PC-3 (cell line): ENCODE measurements at regions not wholly inside any gene's neighbourhood (a gene's known extent, or its start where the extent isn't known, plus 50 kb on each side); places are given as distances from the start of the nearest gene placed in this dataset.

Source experiments
- ATAC-seq: fragments of 200-7000 bp; cut with Tn5 transposase; 2 replicates; pipeline ENCODE4 v1.9.1; 2020; ENCODE audit warnings: mild to moderate bottlenecking, moderate library complexity
- BruUV-seq: library from RNA; stranded (reverse); fragments of 400-500 nt; replicated peaks from 2 replicates; lab custom pipeline; 2021; lab: Mats Ljungman, UMichigan
- CTCF ChIA-PET: fragments of 300-600 bp; sonication (Branson Sonifier 250); formaldehyde crosslinking; loops from one replicate; lab custom pipeline; 2022; ENCODE audit warnings: antibody characterized with exemption; lab: Charles Lee
- POLR2A ChIA-PET: fragments of 300-600 bp; sonication (Branson Sonifier 250); formaldehyde crosslinking; loops from one replicate; lab custom pipeline; 2022; ENCODE audit warnings: antibody characterized with exemption; ENCODE audit not compliant: unreplicated experiment; lab: Charles Lee
- DNase-seq: peaks from one replicate; pipeline ENCODE4 v3.0.0-alpha.2; 2015
- H2AFZ ChIP-seq: fragments of 300-600 bp; sonication (generic); 2 replicates; pipeline ENCODE4 v1.6.0; 2016; ENCODE audit warnings: antibody characterized with exemption, low read length
- H3F3A ChIP-seq: fragments of 300-600 bp; sonication (generic); one replicate; pipeline ENCODE4 v1.6.0; 2017; ENCODE audit warnings: antibody characterized with exemption, low read length, control low read depth, mild to moderate bottlenecking; ENCODE audit not compliant: unreplicated experiment
- H3K27ac ChIP-seq: fragments of 300-600 bp; sonication (generic); 2 replicates; pipeline ENCODE4 v1.5.1; 2016; ENCODE audit warnings: mild to moderate bottlenecking, low read length
- H3K27me3 ChIP-seq: fragments of 300-600 bp; sonication (generic); 2 replicates; pipeline ENCODE4 v1.6.1; 2016; ENCODE audit warnings: low read length, mixed read lengths
- H3K36me3 ChIP-seq: fragments of 300-600 bp; sonication (generic); 2 replicates; pipeline ENCODE4 v1.6.1; 2016; ENCODE audit warnings: low read depth, mixed run types, low read length, mixed read lengths
- H3K4me1 ChIP-seq: fragments of 300-600 bp; sonication (generic); 2 replicates; pipeline ENCODE4 v1.5.1; 2016; ENCODE audit warnings: low read length; ENCODE audit not compliant: insufficient read depth
- H3K4me2 ChIP-seq: fragments of 300-600 bp; sonication (generic); 2 replicates; pipeline ENCODE4 v1.6.0; 2016; ENCODE audit warnings: low read length
- H3K4me3 ChIP-seq: fragments of 300-600 bp; sonication (generic); 2 replicates; pipeline ENCODE4 v1.5.1; 2016; ENCODE audit warnings: mild to moderate bottlenecking, low read length, mixed read lengths
- H3K79me2 ChIP-seq: fragments of 300-600 bp; sonication (generic); 2 replicates; pipeline ENCODE4 v1.6.1; 2017; ENCODE audit warnings: low read length, mixed read lengths
- H3K9ac ChIP-seq: fragments of 300-600 bp; sonication (generic); 2 replicates; pipeline ENCODE4 v1.6.0; 2016; ENCODE audit warnings: mild to moderate bottlenecking, low read length
- H3K9me2 ChIP-seq: fragments of 300-600 bp; sonication (generic); replicated peaks from 2 replicates; pipeline ENCODE4 v1.6.1; 2016; ENCODE audit warnings: mixed run types, low read length, mixed read lengths
- H3K9me3 ChIP-seq: fragments of 300-600 bp; sonication (generic); 2 replicates; pipeline ENCODE4 v1.6.1; 2016; ENCODE audit warnings: low read length, mixed read lengths
- H4K20me1 ChIP-seq: fragments of 300-600 bp; sonication (generic); 2 replicates; pipeline ENCODE4 v1.6.1; 2016; ENCODE audit warnings: low read length, mixed read lengths
- EZH2 ChIP-seq: fragments of 300-600 bp; sonication (generic); IDR thresholded peaks from one replicate; pipeline ENCODE4 v1.6.1; 2017; ENCODE audit warnings: antibody characterized with exemption, mild to moderate bottlenecking, low read length; ENCODE audit not compliant: unreplicated experiment
- EZH2phosphoT487 ChIP-seq: fragments of 300-600 bp; sonication (generic); IDR thresholded peaks from 2 replicates; pipeline ENCODE4 v1.6.1; 2018; ENCODE audit warnings: mild to moderate bottlenecking, antibody characterized with exemption, low read length, borderline replicate concordance
- intact Hi-C: fragments of 100-400 bp; cut with micrococcal nuclease; formaldehyde crosslinking; loops from 2 replicates; pipeline ENCODE4 v1.9.0; 2023
- TF ChIP-seq, protein P1 (sequence below): fragments of 300-600 bp; sonication (generic); conservative IDR thresholded peaks from 2 replicates; pipeline ENCODE4 v1.5.1; 2017; ENCODE audit warnings: antibody characterized with exemption, low read depth, mild to moderate bottlenecking, low read length

DNA sequence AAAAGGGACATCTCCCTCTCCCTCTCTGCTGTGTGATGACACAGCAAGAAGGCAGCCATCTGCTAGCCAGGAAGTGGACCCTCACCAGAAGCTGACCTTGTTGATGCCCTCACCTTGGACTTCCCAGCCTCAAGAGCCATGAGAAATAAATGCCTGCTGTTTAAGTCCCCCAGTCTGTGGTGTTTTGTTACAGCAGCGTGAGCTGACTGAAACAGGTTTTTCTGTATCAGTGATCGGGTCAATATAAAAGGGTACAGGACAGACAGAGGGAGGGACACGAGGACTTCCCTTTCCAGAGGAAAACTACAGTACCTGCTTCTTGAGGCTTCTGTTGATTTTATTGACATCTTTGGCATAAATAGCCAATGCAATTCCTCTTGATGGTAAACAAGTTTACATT is 510.3 kb upstream of the CHAC2 start:
- no peak overlapping the region for H3K4me2 ChIP-seq
- H3K4me3 ChIP-seq: no peak overlapping the region
- no peaks in the 10 kb centered on the region for H3F3A ChIP-seq
- no peaks in the 10 kb centered on the region for H3K36me3 ChIP-seq
- no peaks in the 10 kb centered on the region for H4K20me1 ChIP-seq
- no TSS peak for BruUV-seq
- no peaks in the 10 kb centered on the region for H3K27me3 ChIP-seq
- peaks cover 6% of the 10 kb centered on the region for H3K4me1 ChIP-seq
- ChIA-PET CTCF (no interaction called here), POLR2A (no interaction called here)
- H2AFZ ChIP-seq: no peak overlapping the region
- TF ChIP-seq EZH2 (no peak), EZH2phosphoT487 (no peak)
- TF ChIP-seq, protein P1, sequence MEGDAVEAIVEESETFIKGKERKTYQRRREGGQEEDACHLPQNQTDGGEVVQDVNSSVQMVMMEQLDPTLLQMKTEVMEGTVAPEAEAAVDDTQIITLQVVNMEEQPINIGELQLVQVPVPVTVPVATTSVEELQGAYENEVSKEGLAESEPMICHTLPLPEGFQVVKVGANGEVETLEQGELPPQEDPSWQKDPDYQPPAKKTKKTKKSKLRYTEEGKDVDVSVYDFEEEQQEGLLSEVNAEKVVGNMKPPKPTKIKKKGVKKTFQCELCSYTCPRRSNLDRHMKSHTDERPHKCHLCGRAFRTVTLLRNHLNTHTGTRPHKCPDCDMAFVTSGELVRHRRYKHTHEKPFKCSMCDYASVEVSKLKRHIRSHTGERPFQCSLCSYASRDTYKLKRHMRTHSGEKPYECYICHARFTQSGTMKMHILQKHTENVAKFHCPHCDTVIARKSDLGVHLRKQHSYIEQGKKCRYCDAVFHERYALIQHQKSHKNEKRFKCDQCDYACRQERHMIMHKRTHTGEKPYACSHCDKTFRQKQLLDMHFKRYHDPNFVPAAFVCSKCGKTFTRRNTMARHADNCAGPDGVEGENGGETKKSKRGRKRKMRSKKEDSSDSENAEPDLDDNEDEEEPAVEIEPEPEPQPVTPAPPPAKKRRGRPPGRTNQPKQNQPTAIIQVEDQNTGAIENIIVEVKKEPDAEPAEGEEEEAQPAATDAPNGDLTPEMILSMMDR: no peak
- H3K27ac ChIP-seq: no peak overlapping the region
- H3K79me2 ChIP-seq: no peaks in the 10 kb centered on the region
- ATAC-seq (no peak), DNase-seq (no peak)
- H3K9me2 ChIP-seq: no peaks in the 10 kb centered on the region
- no peak overlapping the region for H3K9ac ChIP-seq
- intact Hi-C loops: no loop called here
- H3K9me3 ChIP-seq: no peaks in the 10 kb centered on the region

DNA sequence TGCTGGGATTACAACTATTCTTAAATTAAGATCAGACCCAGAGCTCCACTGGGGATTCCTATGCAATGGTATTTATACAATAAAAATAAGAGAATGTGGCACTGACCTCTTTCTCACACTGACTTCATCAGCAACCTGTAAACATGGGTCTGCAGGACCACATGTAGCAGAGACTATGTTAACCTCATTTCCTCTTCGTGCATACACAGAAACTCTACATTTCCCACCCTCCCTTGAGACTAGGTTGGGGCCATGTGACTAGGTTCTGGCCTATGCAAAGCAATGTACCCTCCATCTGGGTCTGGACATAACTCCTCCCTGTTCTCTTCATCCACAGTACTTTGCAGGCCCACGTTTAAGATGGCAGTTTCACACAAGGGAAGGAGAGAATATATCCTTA is 514.4 kb upstream of the CHAC2 start:
- H3K36me3 ChIP-seq: no peaks in the 10 kb centered on the region

DNA sequence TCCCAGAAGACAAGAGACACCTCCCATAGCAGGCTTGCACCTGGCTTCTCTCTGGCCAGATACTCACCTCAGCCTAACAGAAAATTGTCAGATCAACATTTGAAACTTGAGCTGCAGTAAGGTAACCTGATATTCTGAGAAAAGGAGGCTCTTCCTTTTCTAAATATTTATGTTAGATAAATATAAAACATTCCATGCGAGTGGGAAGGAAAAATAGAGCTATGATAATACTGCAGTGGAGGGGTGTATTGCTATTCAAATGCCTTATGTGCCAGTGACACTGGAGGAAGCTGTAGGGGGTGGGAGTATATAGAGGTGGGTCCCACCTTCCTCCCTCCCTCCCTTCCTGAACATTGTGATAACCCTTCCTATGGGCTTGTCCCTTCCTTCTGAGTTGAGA is 515.5 kb upstream of the CHAC2 start:
- H3K27ac ChIP-seq: peak overlapping the region; percentile 39
- no peak overlapping the region for H3K4me3 ChIP-seq
- H3K9me2 ChIP-seq: no peaks in the 10 kb centered on the region
- H3K27me3 ChIP-seq: no peaks in the 10 kb centered on the region
- ATAC-seq (peak; percentile 81), DNase-seq (peak; percentile 67)
- H3K9me3 ChIP-seq: no peaks in the 10 kb centered on the region
- no peak overlapping the region for H3K9ac ChIP-seq
- no peaks in the 10 kb centered on the region for H3F3A ChIP-seq
- POLR2A ChIA-PET: no interaction called here
- TF ChIP-seq EZH2phosphoT487: no peak
- TF ChIP-seq, protein P1: no peak
- no peak for TF ChIP-seq EZH2
- H3K79me2 ChIP-seq: no peaks in the 10 kb centered on the region
- no TSS peak for BruUV-seq
- H3K36me3 ChIP-seq: no peaks in the 10 kb centered on the region
- intact Hi-C loops: loop anchor here (2.0 kb wide), 1 partner anchor 17 kb away; no protein-coding TSS in a partner anchor
- H2AFZ ChIP-seq: peak overlapping the region; percentile 49; the same call in 1 of the 2 replicates
- peaks cover 12% of the 10 kb centered on the region for H3K4me1 ChIP-seq
- peak overlapping the region; percentile 51 for H3K4me2 ChIP-seq
- CTCF ChIA-PET: interaction anchor here (0.7 to 0.9 kb wide), 2 partner anchors 193 to 442 kb away, joined by 3 to 4 read pairs; no protein-coding TSS in a partner anchor
- no peaks in the 10 kb centered on the region for H4K20me1 ChIP-seq

More for the DNA sequence above, 514.4 kb upstream of the CHAC2 start:
- Histone ChIP-seq H3K4me2 (no peak overlapping the region), H3K27ac (no peak overlapping the region), H3K27me3 (no peaks in the 10 kb centered on the region), H4K20me1 (no peaks in the 10 kb centered on the region), H3F3A (no peaks in the 10 kb centered on the region), H3K79me2 (no peaks in the 10 kb centered on the region), H3K9me3 (no peaks in the 10 kb centered on the region), H2AFZ (no peak overlapping the region), H3K4me3 (no peak overlapping the region), H3K9me2 (no peaks in the 10 kb centered on the region), H3K4me1 (peaks cover 12% of the 10 kb centered on the region), H3K9ac (no peak overlapping the region)
- no peak for DNase-seq
- ChIA-PET CTCF (no interaction called here), POLR2A (no interaction called here)
- no peak for ATAC-seq
- intact Hi-C loops: loop anchor here (2.0 kb wide), 1 partner anchor 18 kb away; no protein-coding TSS in a partner anchor
- TF ChIP-seq EZH2phosphoT487 (no peak), EZH2 (no peak)
- TF ChIP-seq, protein P1: no peak
- BruUV-seq: no TSS peak
